OCI-LY3 (cell line): ENCODE measurements at regions not wholly inside any gene's neighbourhood (a gene's known extent, or its start where the extent isn't known, plus 50 kb on each side); places are given as distances from the start of the nearest gene placed in this dataset.

Experiments
- EZH2phosphoT487 ChIP-seq: fragments of 200-600 bp; shearing (Covaris generic); IDR thresholded peaks from 2 replicates; pipeline ENCODE4 v1.6.1; 2018; ENCODE audit warnings: antibody characterized with exemption, mixed run types, low read depth
- TF ChIP-seq, protein P1 (sequence below): fragments of 200-600, 300-600 bp; sonication (generic); IDR thresholded peaks from 2 replicates; pipeline ENCODE4 v1.5.1; 2014; ENCODE audit warnings: antibody characterized with exemption, low read length, low read depth

DNA sequence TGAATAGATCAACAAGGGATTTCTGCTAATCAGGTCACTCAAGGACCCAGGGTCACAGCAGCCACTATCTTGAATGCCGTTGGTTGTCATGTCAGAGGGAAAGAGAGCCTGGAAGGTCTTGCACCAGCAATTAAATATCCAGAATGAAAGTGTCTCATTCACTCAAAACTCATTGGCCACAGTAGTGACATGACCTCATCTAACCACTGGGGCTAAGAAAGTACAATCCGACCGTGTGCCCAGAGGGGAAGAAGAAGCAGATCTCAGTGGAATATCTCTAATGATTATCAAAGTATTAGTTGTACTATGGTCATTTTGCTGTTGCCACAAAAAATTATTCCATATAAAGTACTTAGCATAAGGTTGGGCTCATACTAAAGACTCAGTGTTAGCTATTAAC is 210.0 kb downstream of the QDPR start:
- TF ChIP-seq, protein P1, sequence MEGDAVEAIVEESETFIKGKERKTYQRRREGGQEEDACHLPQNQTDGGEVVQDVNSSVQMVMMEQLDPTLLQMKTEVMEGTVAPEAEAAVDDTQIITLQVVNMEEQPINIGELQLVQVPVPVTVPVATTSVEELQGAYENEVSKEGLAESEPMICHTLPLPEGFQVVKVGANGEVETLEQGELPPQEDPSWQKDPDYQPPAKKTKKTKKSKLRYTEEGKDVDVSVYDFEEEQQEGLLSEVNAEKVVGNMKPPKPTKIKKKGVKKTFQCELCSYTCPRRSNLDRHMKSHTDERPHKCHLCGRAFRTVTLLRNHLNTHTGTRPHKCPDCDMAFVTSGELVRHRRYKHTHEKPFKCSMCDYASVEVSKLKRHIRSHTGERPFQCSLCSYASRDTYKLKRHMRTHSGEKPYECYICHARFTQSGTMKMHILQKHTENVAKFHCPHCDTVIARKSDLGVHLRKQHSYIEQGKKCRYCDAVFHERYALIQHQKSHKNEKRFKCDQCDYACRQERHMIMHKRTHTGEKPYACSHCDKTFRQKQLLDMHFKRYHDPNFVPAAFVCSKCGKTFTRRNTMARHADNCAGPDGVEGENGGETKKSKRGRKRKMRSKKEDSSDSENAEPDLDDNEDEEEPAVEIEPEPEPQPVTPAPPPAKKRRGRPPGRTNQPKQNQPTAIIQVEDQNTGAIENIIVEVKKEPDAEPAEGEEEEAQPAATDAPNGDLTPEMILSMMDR, result no peak
- TF ChIP-seq EZH2phosphoT487, result no peak
